HCT116 (cell line): ENCODE measurements at regions not wholly inside any gene's neighbourhood (a gene's known extent, or its start where the extent isn't known, plus 50 kb on each side); places are given as distances from the start of the nearest gene placed in this dataset.

Experiments
- CEBPB ChIP-seq: IDR thresholded peaks from 2 replicates; pipeline ENCODE4 v1.6.1; 2012; ENCODE audit warnings: low read depth
- EZH2phosphoT487 ChIP-seq: fragments of 200-600 bp; IDR thresholded peaks from 2 replicates; pipeline ENCODE4 v1.6.1; 2018; ENCODE audit warnings: antibody characterized with exemption, borderline replicate concordance
- POLR2A ChIP-seq: IDR thresholded peaks from 2 replicates; pipeline ENCODE4 v1.7.0; 2011; ENCODE audit warnings: borderline replicate concordance; ENCODE audit not compliant: insufficient read depth, insufficient read length; ENCODE audit errors: extremely low read depth
- POLR2AphosphoS5 ChIP-seq: IDR thresholded peaks from 2 replicates; pipeline ENCODE4 v1.6.1; 2011; ENCODE audit warnings: mild to moderate bottlenecking, low read depth, low read length, moderate library complexity
- RAD21 ChIP-seq: IDR thresholded peaks from 2 replicates; pipeline ENCODE4 v1.6.1; 2012; ENCODE audit warnings: low read depth, mild to moderate bottlenecking
- SIN3A ChIP-seq: IDR thresholded peaks from 2 replicates; pipeline ENCODE4 v1.6.1; 2012; ENCODE audit warnings: low read depth
- SP1 ChIP-seq: IDR thresholded peaks from 2 replicates; pipeline ENCODE4 v1.6.1; 2012; ENCODE audit warnings: low read depth
- TCF7L2 ChIP-seq: IDR thresholded peaks from 2 replicates; pipeline ENCODE4 v1.7.0; 2011; ENCODE audit warnings: borderline replicate concordance, inconsistent platforms; ENCODE audit not compliant: insufficient read depth, insufficient read length; ENCODE audit errors: extremely low read depth
- YY1 ChIP-seq: IDR thresholded peaks from 2 replicates; pipeline ENCODE4 v1.6.1; 2011; ENCODE audit warnings: low read length, low read depth, moderate library complexity, mild to moderate bottlenecking; ENCODE audit not compliant: insufficient replicate concordance; ENCODE audit errors: extremely low read depth
- TF ChIP-seq, protein P1 (sequence below), 3 experiments: fragments of 200-600 bp in 1 of 3; sonication (generic) in 1 of 3; IDR thresholded peaks in 2 of 3; conservative IDR thresholded peaks in 1 of 3; 2 replicates each; pipeline ENCODE4 v1.5.1; 2012 to 2017; ENCODE audit warnings: low read depth in 2 of 3, low read length in 2 of 3, antibody characterized with exemption in 1 of 3, borderline replicate concordance in 1 of 3, control low read depth in 1 of 3, mild to moderate bottlenecking in 1 of 3, mixed read lengths in 1 of 3, mixed run types in 1 of 3, moderate library complexity in 1 of 3; ENCODE audit not compliant: insufficient read depth in 1 of 3
- TF ChIP-seq, protein P2 (sequence below): IDR thresholded peaks from 2 replicates; pipeline ENCODE4 v1.6.1; 2012; ENCODE audit warnings: low read depth
- TF ChIP-seq, protein P3 (sequence below): IDR thresholded peaks from 2 replicates; pipeline ENCODE4 v1.6.1; 2012
- TF ChIP-seq, protein P4 (sequence below): IDR thresholded peaks from 2 replicates; pipeline ENCODE4 v1.6.1; 2012

DNA sequence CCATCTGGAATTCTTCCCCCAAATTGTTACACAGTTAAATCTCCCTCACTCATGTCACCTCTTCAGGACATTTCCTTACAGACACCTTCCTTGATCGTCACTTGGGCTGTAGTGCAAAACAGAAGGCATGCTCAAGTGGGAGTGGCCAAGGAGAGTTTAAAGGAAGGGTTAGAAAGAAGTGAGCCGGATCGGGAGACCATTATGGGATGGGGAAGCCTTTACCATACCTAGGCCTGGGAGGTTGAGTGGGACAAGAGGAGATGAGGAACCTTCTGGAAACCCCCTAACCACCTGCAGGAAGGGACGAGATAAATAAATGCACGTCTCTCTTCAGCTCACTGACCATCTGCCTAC, 102.7 kb downstream of the UCHL1 start:
- TF ChIP-seq, protein P1, sequence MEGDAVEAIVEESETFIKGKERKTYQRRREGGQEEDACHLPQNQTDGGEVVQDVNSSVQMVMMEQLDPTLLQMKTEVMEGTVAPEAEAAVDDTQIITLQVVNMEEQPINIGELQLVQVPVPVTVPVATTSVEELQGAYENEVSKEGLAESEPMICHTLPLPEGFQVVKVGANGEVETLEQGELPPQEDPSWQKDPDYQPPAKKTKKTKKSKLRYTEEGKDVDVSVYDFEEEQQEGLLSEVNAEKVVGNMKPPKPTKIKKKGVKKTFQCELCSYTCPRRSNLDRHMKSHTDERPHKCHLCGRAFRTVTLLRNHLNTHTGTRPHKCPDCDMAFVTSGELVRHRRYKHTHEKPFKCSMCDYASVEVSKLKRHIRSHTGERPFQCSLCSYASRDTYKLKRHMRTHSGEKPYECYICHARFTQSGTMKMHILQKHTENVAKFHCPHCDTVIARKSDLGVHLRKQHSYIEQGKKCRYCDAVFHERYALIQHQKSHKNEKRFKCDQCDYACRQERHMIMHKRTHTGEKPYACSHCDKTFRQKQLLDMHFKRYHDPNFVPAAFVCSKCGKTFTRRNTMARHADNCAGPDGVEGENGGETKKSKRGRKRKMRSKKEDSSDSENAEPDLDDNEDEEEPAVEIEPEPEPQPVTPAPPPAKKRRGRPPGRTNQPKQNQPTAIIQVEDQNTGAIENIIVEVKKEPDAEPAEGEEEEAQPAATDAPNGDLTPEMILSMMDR (IDR thresholded peaks at IDR 0.05 in 2 of 3, conservative IDR thresholded peaks at IDR 0.05 in 1 of 3; ENCODE audit: borderline replicate concordance in 1 of 3, insufficient read depth in 1 of 3, low read depth in 2 of 3, low read length in 2 of 3), result 0 out of 6 replicates have a peak, but pooled peaks of 1 of the 3 experiments have one; percentile 3
- no peak for TF ChIP-seq CEBPB
- TF ChIP-seq YY1, result no peak
- no peak for TF ChIP-seq POLR2AphosphoS5
- TF ChIP-seq, protein P2, sequence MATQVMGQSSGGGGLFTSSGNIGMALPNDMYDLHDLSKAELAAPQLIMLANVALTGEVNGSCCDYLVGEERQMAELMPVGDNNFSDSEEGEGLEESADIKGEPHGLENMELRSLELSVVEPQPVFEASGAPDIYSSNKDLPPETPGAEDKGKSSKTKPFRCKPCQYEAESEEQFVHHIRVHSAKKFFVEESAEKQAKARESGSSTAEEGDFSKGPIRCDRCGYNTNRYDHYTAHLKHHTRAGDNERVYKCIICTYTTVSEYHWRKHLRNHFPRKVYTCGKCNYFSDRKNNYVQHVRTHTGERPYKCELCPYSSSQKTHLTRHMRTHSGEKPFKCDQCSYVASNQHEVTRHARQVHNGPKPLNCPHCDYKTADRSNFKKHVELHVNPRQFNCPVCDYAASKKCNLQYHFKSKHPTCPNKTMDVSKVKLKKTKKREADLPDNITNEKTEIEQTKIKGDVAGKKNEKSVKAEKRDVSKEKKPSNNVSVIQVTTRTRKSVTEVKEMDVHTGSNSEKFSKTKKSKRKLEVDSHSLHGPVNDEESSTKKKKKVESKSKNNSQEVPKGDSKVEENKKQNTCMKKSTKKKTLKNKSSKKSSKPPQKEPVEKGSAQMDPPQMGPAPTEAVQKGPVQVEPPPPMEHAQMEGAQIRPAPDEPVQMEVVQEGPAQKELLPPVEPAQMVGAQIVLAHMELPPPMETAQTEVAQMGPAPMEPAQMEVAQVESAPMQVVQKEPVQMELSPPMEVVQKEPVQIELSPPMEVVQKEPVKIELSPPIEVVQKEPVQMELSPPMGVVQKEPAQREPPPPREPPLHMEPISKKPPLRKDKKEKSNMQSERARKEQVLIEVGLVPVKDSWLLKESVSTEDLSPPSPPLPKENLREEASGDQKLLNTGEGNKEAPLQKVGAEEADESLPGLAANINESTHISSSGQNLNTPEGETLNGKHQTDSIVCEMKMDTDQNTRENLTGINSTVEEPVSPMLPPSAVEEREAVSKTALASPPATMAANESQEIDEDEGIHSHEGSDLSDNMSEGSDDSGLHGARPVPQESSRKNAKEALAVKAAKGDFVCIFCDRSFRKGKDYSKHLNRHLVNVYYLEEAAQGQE, result no peak
- no peak for TF ChIP-seq RAD21
- TF ChIP-seq, protein P3, sequence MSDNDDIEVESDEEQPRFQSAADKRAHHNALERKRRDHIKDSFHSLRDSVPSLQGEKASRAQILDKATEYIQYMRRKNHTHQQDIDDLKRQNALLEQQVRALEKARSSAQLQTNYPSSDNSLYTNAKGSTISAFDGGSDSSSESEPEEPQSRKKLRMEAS, result no peak
- TF ChIP-seq SP1, result no peak
- TF ChIP-seq, protein P4, sequence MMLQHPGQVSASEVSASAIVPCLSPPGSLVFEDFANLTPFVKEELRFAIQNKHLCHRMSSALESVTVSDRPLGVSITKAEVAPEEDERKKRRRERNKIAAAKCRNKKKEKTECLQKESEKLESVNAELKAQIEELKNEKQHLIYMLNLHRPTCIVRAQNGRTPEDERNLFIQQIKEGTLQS, result no peak
- TF ChIP-seq POLR2A, result no peak
- no peak for TF ChIP-seq TCF7L2
- TF ChIP-seq SIN3A, result no peak
- no peak for TF ChIP-seq EZH2phosphoT487
